C4-2B (cell line): ENCODE measurements at regions not wholly inside any gene's neighbourhood (a gene's known extent, or its start where the extent isn't known, plus 50 kb on each side); places are given as distances from the start of the nearest gene placed in this dataset.

ENCODE experiments used
- CTCF ChIP-seq: fragments of 450-650 bp; conservative IDR thresholded peaks from 2 replicates; pipeline ENCODE4 v1.5.1; 2017; ENCODE audit warnings: mild to moderate bottlenecking
- ZFX ChIP-seq: fragments of 450-650 bp; IDR thresholded peaks from 2 replicates; pipeline ENCODE4 v1.6.1; 2017

DNA sequence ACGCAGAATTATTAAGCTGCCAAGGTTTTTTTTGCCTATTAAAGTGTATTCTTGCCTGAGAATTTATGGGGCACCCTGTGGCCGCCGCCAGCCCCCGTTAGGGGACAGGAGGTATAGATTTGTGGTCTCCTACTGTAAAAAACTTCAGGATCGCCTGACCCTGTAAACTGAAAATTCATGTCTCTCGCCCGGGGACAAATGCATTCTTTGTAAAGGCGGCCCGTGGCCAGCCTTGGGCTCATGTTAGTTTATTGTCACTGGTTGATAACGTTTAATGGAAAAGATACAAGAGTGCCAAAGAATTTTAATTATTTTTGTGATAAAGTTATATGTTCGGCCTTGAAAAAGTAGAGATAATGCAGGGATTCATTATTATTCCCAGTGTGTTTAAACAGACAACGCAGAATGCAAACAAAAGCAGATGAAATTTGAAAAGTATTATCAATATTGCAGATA, 141.7 kb downstream of the URI1 start:
- no peak for TF ChIP-seq CTCF
- TF ChIP-seq ZFX, result no peak
